ENCODE measurements at regions not wholly inside any gene's neighbourhood (a gene's known extent, or its start where the extent isn't known, plus 50 kb on each side); places are given as distances from the start of the nearest gene placed in this dataset.
A peak's percentile ranks its signal among the peaks of the same experiment; 100 is the strongest.

GRCh38 chr18:11322716-11323115 lies 173.3 kb upstream of the PIEZO2 start:
- Mint-ChIP-seq H3K27ac (no peak overlapping the region), H3K9me3 (no peaks in the 10 kb centered on the region), H3K4me3 (no peak overlapping the region), H3K4me1 (no peaks in the 10 kb centered on the region), H3K27me3 (ENCODE audit: insufficient read depth, low read depth, poor library complexity) (peaks cover 2% of the 10 kb centered on the region), H3K36me3 (ENCODE audit: low read depth) (no peaks in the 10 kb centered on the region)
- no peaks in the 10 kb centered on the region for H3K4me1 ChIP-seq (ENCODE audit: insufficient read depth)
- peak overlapping the region; percentile 12; the same call in 1 of the 2 replicates for H2AFZ ChIP-seq
- ATAC-seq (peak; percentile 94), DNase-seq (ENCODE audit: low spot score) (peak; percentile 55)
- no peak overlapping the region for H3K4me3 ChIP-seq
- H3K27me3 ChIP-seq (ENCODE audit: insufficient read depth): no peaks in the 10 kb centered on the region
- no peaks in the 10 kb centered on the region for H3K79me2 ChIP-seq (replicated peaks; ENCODE audit: insufficient read depth)
- H3K9me2 ChIP-seq (ENCODE audit: insufficient read depth): 0 out of 2 replicates have a peak, but pooled peaks cover 2% of the 10 kb centered on the region
- no peak overlapping the region for H3K4me2 ChIP-seq
- no peaks in the 10 kb centered on the region for H4K20me1 ChIP-seq (replicated peaks; ENCODE audit: insufficient read depth)
- H3F3A ChIP-seq (replicated peaks; ENCODE audit: low read depth): no peaks in the 10 kb centered on the region
- TF ChIP-seq ETS1 (IDR thresholded peaks at IDR 0.05): no peak
- no peak for TF ChIP-seq REST (IDR thresholded peaks at IDR 0.05; ENCODE audit: unreplicated experiment)
- no peak for TF ChIP-seq EZH2 (IDR thresholded peaks at IDR 0.05; ENCODE audit: low read depth, unreplicated experiment)
- no peaks in the 10 kb centered on the region for H3K36me3 ChIP-seq (ENCODE audit: insufficient read depth)
- no peak overlapping the region for H3K27ac ChIP-seq (ENCODE audit: low read depth)

- no peak for ATAC-seq
- H3K27ac ChIP-seq (ENCODE audit: low read depth): no peak overlapping the region
- no peaks in the 10 kb centered on the region for H3K36me3 ChIP-seq (ENCODE audit: insufficient read depth)
- no peak overlapping the region for H3K4me2 ChIP-seq
- H3K9me3 Mint-ChIP-seq: no peaks in the 10 kb centered on the region
- no peaks in the 10 kb centered on the region for H3K79me2 ChIP-seq (replicated peaks; ENCODE audit: insufficient read depth)
- no peak overlapping the region for H3K4me3 ChIP-seq
- H4K20me1 ChIP-seq (replicated peaks; ENCODE audit: insufficient read depth): no peaks in the 10 kb centered on the region
- no peak overlapping the region for H3K4me3 Mint-ChIP-seq
- no peaks in the 10 kb centered on the region for H3K4me1 ChIP-seq (ENCODE audit: insufficient read depth)
- no peaks in the 10 kb centered on the region for H3K4me1 Mint-ChIP-seq
- TF ChIP-seq ZNF114 (CRISPR knock-in tag; IDR thresholded peaks at IDR 0.05) (no peak), NANOG (IDR thresholded peaks at IDR 0.05; ENCODE audit: borderline replicate concordance) (no peak), EZH2 (IDR thresholded peaks at IDR 0.05; ENCODE audit: low read depth, unreplicated experiment) (no peak), JUNB (IDR thresholded peaks at IDR 0.05; ENCODE audit: unreplicated experiment) (no peak), EZH2phosphoT487 (IDR thresholded peaks at IDR 0.05; ENCODE audit: unreplicated experiment) (no peak)
- H3F3A ChIP-seq (replicated peaks; ENCODE audit: low read depth): no peaks in the 10 kb centered on the region
- H2AFZ ChIP-seq: no peak overlapping the region
- no peak for DNase-seq (ENCODE audit: low spot score)
- peaks cover 2% of the 10 kb centered on the region for H3K27me3 Mint-ChIP-seq (ENCODE audit: insufficient read depth, low read depth, poor library complexity)
- no peaks in the 10 kb centered on the region for H3K27me3 ChIP-seq (ENCODE audit: insufficient read depth)
- H3K27ac Mint-ChIP-seq: no peak overlapping the region
- 0 out of 2 replicates have a peak, but pooled peaks cover 2% of the 10 kb centered on the region for H3K9me2 ChIP-seq (ENCODE audit: insufficient read depth)
- H3K36me3 Mint-ChIP-seq (ENCODE audit: low read depth): no peaks in the 10 kb centered on the region
Observed at GRCh38 chr18:11322006-11322405, 172.6 kb upstream of the PIEZO2 start.
